Astrocyte of the cerebellum (primary cell): ENCODE measurements at regions not wholly inside any gene's neighbourhood (a gene's known extent, or its start where the extent isn't known, plus 50 kb on each side); places are given as distances from the start of the nearest gene placed in this dataset.

Source experiments
- DNase-seq: peaks from one replicate; pipeline ENCODE4 v3.0.0-alpha.2; 2011; ENCODE audit warnings: low read depth
- H3K4me3 ChIP-seq: 2 replicates; pipeline ENCODE4 v1.5.1; 2011; ENCODE audit warnings: mild to moderate bottlenecking, low read depth, low read length, moderate library complexity
- in situ Hi-C: cut with HindIII; loops from 2 replicates; pipeline ENCODE4 v1.10.0; 2017; ENCODE audit warnings: low sequenced_read_pairs
- TF ChIP-seq, protein P1 (sequence below): IDR thresholded peaks from 2 replicates; pipeline ENCODE4 v1.5.1; 2012; ENCODE audit warnings: low read length, low read depth, moderate library complexity, mild to moderate bottlenecking; ENCODE audit errors: missing control alignments

DNA sequence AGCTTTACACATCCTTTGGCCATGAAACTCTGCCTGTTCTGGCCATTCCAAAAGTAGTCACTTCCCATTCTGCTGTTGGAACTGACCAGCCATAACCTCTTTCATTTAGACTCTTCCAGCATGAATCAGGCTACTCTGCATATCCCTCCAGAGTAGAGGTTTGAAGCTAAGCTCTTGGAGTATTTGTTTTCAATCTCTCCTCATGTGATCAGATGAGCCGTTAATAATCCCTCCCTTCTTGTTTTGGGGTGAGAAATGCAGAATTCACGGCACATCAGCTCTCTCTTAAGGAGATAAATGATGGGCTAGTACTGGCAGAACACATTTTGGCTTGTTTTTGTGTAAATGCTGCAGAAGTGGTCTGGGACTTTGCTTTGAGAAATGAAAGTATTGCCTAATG lies 519.9 kb downstream of the PCDH17 start:
- in situ Hi-C loops, result no loop called here
- TF ChIP-seq, protein P1, sequence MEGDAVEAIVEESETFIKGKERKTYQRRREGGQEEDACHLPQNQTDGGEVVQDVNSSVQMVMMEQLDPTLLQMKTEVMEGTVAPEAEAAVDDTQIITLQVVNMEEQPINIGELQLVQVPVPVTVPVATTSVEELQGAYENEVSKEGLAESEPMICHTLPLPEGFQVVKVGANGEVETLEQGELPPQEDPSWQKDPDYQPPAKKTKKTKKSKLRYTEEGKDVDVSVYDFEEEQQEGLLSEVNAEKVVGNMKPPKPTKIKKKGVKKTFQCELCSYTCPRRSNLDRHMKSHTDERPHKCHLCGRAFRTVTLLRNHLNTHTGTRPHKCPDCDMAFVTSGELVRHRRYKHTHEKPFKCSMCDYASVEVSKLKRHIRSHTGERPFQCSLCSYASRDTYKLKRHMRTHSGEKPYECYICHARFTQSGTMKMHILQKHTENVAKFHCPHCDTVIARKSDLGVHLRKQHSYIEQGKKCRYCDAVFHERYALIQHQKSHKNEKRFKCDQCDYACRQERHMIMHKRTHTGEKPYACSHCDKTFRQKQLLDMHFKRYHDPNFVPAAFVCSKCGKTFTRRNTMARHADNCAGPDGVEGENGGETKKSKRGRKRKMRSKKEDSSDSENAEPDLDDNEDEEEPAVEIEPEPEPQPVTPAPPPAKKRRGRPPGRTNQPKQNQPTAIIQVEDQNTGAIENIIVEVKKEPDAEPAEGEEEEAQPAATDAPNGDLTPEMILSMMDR, result no peak
- DNase-seq, result no peak
- H3K4me3 ChIP-seq, result no peak overlapping the region

DNA sequence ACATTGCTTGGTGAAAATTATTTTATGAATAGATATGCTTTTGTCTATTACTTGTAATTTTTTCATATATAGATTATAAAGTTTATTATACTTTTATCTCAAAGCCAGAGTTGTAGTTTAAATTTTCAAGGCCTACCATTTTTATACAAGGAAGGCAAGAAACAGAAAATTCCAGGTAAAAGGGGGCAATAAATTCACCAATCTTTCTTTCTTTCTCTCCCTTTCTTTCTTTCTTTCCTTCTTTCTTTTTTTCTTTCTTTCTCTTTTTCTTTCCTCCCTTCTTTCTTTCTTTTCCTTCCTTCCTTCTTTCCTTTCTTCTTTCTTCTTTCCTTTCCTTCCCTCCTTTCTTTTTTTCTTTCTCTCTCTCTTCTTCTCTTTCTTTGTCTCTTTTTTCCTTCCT lies 529.4 kb downstream of the PCDH17 start:
- in situ Hi-C loops, result no loop called here
- no peak for DNase-seq
- no peak overlapping the region for H3K4me3 ChIP-seq
- TF ChIP-seq, protein P1, result no peak

GRCh38 chr13:58165617-58166016 lies 534.1 kb downstream of the PCDH17 start:
- DNase-seq, result no peak
- in situ Hi-C loops, result no loop called here

GRCh38 chr13:58181111-58181510 lies 549.6 kb downstream of the PCDH17 start:
- H3K4me3 ChIP-seq, result no peak overlapping the region
- in situ Hi-C loops, result no loop called here
- TF ChIP-seq, protein P1, result no peak
- DNase-seq, result no peak

More at GRCh38 chr13:58165617-58166016, 534.1 kb downstream of the PCDH17 start:
- TF ChIP-seq, protein P1, result no peak
- H3K4me3 ChIP-seq, result no peak overlapping the region

DNA sequence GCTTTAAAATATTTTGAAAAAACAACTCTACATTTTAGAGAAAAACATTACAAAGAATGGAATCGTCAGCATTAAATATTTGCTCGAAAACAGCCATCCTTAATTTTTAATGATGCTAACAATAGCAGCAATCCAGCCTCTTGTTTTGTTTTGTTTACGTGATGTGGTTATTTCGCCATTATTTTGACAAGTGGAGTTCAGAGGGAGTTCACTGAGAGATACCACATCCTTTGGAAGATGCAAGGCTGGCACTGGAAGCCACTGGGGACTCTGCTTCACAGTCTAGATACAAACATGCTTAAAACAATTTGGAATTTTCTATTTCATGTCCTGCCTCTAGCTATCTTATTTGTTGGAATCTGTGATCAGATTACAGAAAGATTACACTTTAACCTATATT lies 556.3 kb downstream of the PCDH17 start:
- in situ Hi-C loops, result no loop called here
- TF ChIP-seq, protein P1, result no peak

DNA sequence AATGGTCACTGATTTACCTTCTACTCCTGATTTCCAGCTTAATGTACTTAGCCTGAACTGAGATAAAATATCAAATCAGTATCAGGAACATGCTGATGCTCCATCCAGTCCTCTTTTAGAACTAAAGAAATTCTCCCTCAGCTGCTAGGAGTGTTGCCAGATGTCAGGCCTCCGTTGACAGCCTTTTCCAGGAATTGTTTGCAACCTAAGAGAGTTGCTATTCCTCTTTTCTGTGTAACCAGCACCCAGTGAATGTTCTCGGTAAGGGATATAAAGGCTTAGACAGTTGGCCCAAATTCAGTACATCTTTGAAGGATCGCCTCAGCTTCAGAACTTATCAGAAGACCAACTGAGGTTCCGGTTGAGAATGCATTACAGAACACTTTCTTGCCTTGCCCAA lies 559.0 kb downstream of the PCDH17 start:
- TF ChIP-seq, protein P1, result no peak
- DNase-seq, result no peak
- no peak overlapping the region for H3K4me3 ChIP-seq
- in situ Hi-C loops, result no loop called here

More for the DNA sequence above, 556.3 kb downstream of the PCDH17 start:
- no peak overlapping the region for H3K4me3 ChIP-seq
- DNase-seq, result no peak

- TF ChIP-seq, protein P1, result no peak
- H3K4me3 ChIP-seq, result no peak overlapping the region
- no peak for DNase-seq
- in situ Hi-C loops, result no loop called here
Observed at GRCh38 chr13:58191754-58192153, 560.2 kb downstream of the PCDH17 start.
